GM12878 (cell line): ENCODE measurements at regions not wholly inside any gene's neighbourhood (a gene's known extent, or its start where the extent isn't known, plus 50 kb on each side); places are given as distances from the start of the nearest gene placed in this dataset.

ENCODE experiments used
- EZH2 ChIP-seq: IDR thresholded peaks from 2 replicates; pipeline ENCODE4 v1.6.1; 2012; ENCODE audit warnings: low read depth, mild to moderate bottlenecking, control low read depth, inconsistent platforms, low read length, borderline replicate concordance; ENCODE audit not compliant: control insufficient read depth
- IRF5 ChIP-seq: fragments of 450-650 bp; IDR thresholded peaks from 2 replicates; pipeline ENCODE4 v1.6.1; 2017; ENCODE audit warnings: borderline replicate concordance
- MYB ChIP-seq: fragments of 150-350 bp; IDR thresholded peaks from 2 replicates; pipeline ENCODE4 v1.6.1; 2014; ENCODE audit warnings: mild to moderate bottlenecking, low read depth, low read length, borderline replicate concordance
- REST ChIP-seq: IDR thresholded peaks from 2 replicates; pipeline ENCODE4 v1.6.1; 2012; ENCODE audit warnings: mild to moderate bottlenecking, low read depth, low read length
- TF ChIP-seq, protein P1 (sequence below): fragments of 450-650 bp; IDR thresholded peaks from 2 replicates; pipeline ENCODE4 v1.6.1; 2016; ENCODE audit warnings: mild to moderate bottlenecking, moderate library complexity, borderline replicate concordance
- TF ChIP-seq, protein P2 (sequence below): IDR thresholded peaks from 2 replicates; pipeline ENCODE4 v1.6.1; 2012; ENCODE audit warnings: low read length, inconsistent platforms

- TF ChIP-seq, protein P1, sequence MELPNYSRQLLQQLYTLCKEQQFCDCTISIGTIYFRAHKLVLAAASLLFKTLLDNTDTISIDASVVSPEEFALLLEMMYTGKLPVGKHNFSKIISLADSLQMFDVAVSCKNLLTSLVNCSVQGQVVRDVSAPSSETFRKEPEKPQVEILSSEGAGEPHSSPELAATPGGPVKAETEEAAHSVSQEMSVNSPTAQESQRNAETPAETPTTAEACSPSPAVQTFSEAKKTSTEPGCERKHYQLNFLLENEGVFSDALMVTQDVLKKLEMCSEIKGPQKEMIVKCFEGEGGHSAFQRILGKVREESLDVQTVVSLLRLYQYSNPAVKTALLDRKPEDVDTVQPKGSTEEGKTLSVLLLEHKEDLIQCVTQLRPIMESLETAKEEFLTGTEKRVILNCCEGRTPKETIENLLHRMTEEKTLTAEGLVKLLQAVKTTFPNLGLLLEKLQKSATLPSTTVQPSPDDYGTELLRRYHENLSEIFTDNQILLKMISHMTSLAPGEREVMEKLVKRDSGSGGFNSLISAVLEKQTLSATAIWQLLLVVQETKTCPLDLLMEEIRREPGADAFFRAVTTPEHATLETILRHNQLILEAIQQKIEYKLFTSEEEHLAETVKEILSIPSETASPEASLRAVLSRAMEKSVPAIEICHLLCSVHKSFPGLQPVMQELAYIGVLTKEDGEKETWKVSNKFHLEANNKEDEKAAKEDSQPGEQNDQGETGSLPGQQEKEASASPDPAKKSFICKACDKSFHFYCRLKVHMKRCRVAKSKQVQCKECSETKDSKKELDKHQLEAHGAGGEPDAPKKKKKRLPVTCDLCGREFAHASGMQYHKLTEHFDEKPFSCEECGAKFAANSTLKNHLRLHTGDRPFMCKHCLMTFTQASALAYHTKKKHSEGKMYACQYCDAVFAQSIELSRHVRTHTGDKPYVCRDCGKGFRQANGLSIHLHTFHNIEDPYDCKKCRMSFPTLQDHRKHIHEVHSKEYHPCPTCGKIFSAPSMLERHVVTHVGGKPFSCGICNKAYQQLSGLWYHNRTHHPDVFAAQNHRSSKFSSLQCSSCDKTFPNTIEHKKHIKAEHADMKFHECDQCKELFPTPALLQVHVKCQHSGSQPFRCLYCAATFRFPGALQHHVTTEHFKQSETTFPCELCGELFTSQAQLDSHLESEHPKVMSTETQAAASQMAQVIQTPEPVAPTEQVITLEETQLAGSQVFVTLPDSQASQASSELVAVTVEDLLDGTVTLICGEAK = no peak
- TF ChIP-seq EZH2 (no peak), REST (no peak), MYB (no peak), IRF5 (no peak)
- TF ChIP-seq, protein P2, sequence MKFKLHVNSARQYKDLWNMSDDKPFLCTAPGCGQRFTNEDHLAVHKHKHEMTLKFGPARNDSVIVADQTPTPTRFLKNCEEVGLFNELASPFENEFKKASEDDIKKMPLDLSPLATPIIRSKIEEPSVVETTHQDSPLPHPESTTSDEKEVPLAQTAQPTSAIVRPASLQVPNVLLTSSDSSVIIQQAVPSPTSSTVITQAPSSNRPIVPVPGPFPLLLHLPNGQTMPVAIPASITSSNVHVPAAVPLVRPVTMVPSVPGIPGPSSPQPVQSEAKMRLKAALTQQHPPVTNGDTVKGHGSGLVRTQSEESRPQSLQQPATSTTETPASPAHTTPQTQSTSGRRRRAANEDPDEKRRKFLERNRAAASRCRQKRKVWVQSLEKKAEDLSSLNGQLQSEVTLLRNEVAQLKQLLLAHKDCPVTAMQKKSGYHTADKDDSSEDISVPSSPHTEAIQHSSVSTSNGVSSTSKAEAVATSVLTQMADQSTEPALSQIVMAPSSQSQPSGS = no peak
Measured at GRCh38 chr2:143833015-143833660, 686.8 kb downstream of the ZEB2 start (continued).
